ENCODE measurements at regions not wholly inside any gene's neighbourhood (a gene's known extent, or its start where the extent isn't known, plus 50 kb on each side); places are given as distances from the start of the nearest gene placed in this dataset.

- intact Hi-C loops (cut with micrococcal nuclease) = no loop called here
- Mint-ChIP-seq H3K27ac (no peak overlapping the region), H3K4me1 (peaks cover 9% of the 10 kb centered on the region), H3K9me3 (no peaks in the 10 kb centered on the region), H3K27me3 (no peaks in the 10 kb centered on the region), H3K36me3 (ENCODE audit: low read depth) (no peaks in the 10 kb centered on the region), H3K4me3 (no peak overlapping the region)
- ChIA-PET POLR2A (interaction anchor here (1.2 to 22.2 kb wide), 4 partner anchors 12 to 56 kb away, joined by 3 to 528 read pairs (median 152); partner anchors contain the start of gene PTMA), CTCF (interaction anchor here (1.9 kb wide), 1 partner anchor 19 kb away, joined by 7 read pairs; no protein-coding TSS in a partner anchor)
- ATAC-seq (ENCODE audit: low read depth) (no peak), DNase-seq (no peak)
- no peak for TF ChIP-seq CTCF (IDR thresholded peaks at IDR 0.05)
These were observed 52.4 kb upstream of the PTMA start for GRCh38 chr2:231655894-231656293.

Data from activated B cell treated with CpG ODN at 0.5 μM for 24 hours (primary cell).